H9 (cell line): ENCODE measurements at regions not wholly inside any gene's neighbourhood (a gene's known extent, or its start where the extent isn't known, plus 50 kb on each side); places are given as distances from the start of the nearest gene placed in this dataset.

ENCODE experiments used
- DNase-seq: peaks from one replicate; pipeline ENCODE4 v3.0.0-alpha.2; 2017
- H2AFZ ChIP-seq: one replicate; pipeline ENCODE4 v1.6.1; 2013; ENCODE audit warnings: mild to moderate bottlenecking, low read length, control low read depth, moderate library complexity
- H2AK5ac ChIP-seq: 2 replicates; pipeline ENCODE4 v1.6.1; 2013; ENCODE audit warnings: low read length, control low read depth, mixed read lengths; ENCODE audit not compliant: insufficient read length
- H2BK120ac ChIP-seq: one replicate; pipeline ENCODE4 v1.6.1; 2013; ENCODE audit warnings: low read depth, mild to moderate bottlenecking, low read length, control low read depth, inconsistent platforms; ENCODE audit not compliant: poor library complexity, severe bottlenecking
- H2BK12ac ChIP-seq: 2 replicates; pipeline ENCODE4 v1.6.1; 2013; ENCODE audit warnings: low read length, control low read depth, mixed read lengths, low read depth; ENCODE audit not compliant: insufficient read length
- H2BK15ac ChIP-seq: 2 replicates; pipeline ENCODE4 v1.6.1; 2013; ENCODE audit warnings: low read depth, low read length, control low read depth
- H2BK20ac ChIP-seq: one replicate; pipeline ENCODE4 v1.6.1; 2013; ENCODE audit warnings: low read depth, mild to moderate bottlenecking, low read length, control low read depth, inconsistent platforms; ENCODE audit not compliant: poor library complexity, severe bottlenecking
- H2BK5ac ChIP-seq: 2 replicates; pipeline ENCODE4 v1.6.1; 2013; ENCODE audit warnings: low read length, control low read depth, mixed read lengths; ENCODE audit not compliant: insufficient read length
- H3K14ac ChIP-seq: 2 replicates; pipeline ENCODE4 v1.6.1; 2013; ENCODE audit warnings: low read length, control low read depth; ENCODE audit not compliant: insufficient read depth
- H3K18ac ChIP-seq: 2 replicates; pipeline ENCODE4 v1.6.1; 2013; ENCODE audit warnings: low read depth, mild to moderate bottlenecking, mixed read lengths, low read length, control low read depth; ENCODE audit not compliant: insufficient read length
- H3K23ac ChIP-seq: 2 replicates; pipeline ENCODE4 v1.6.1; 2013; ENCODE audit warnings: low read length, control low read depth, mixed read lengths, low read depth; ENCODE audit not compliant: insufficient read length
- H3K23me2 ChIP-seq: 2 replicates; pipeline ENCODE4 v1.6.1; 2013; ENCODE audit warnings: low read depth, mild to moderate bottlenecking, mixed read lengths, low read length, control low read depth; ENCODE audit not compliant: insufficient read length, poor library complexity, severe bottlenecking
- H3K27ac ChIP-seq: 2 replicates; pipeline ENCODE4 v1.5.1; 2013; ENCODE audit warnings: low read length, control low read depth, mixed read lengths, low read depth; ENCODE audit not compliant: insufficient read length
- H3K27me3 ChIP-seq: 2 replicates; pipeline ENCODE4 v1.6.1; 2013; ENCODE audit warnings: low read length, control low read depth, inconsistent platforms; ENCODE audit not compliant: insufficient read depth
- H3K4ac ChIP-seq: 2 replicates; pipeline ENCODE4 v1.6.1; 2013; ENCODE audit warnings: low read depth, mild to moderate bottlenecking, control low read depth, inconsistent platforms, low read length, moderate library complexity
- H3K4me1 ChIP-seq: 2 replicates; pipeline ENCODE4 v1.6.1; 2013; ENCODE audit warnings: low read length, control low read depth, inconsistent platforms; ENCODE audit not compliant: insufficient read depth
- H3K4me2 ChIP-seq: 2 replicates; pipeline ENCODE4 v1.6.1; 2013; ENCODE audit warnings: low read length, control low read depth, mixed read lengths; ENCODE audit not compliant: insufficient read length, insufficient read depth
- H3K56ac ChIP-seq: 2 replicates; pipeline ENCODE4 v1.6.1; 2013; ENCODE audit warnings: low read depth, mild to moderate bottlenecking, mixed read lengths, low read length, control low read depth; ENCODE audit not compliant: insufficient read length
- H3K79me1 ChIP-seq: 2 replicates; pipeline ENCODE4 v1.6.1; 2013; ENCODE audit warnings: low read depth, mild to moderate bottlenecking, moderate library complexity, low read length, control low read depth, inconsistent platforms; ENCODE audit not compliant: insufficient read depth, poor library complexity, severe bottlenecking
- H3K79me2 ChIP-seq: 2 replicates; pipeline ENCODE4 v1.6.1; 2013; ENCODE audit warnings: low read length, control low read depth, inconsistent platforms; ENCODE audit not compliant: insufficient read depth
- H3K9ac ChIP-seq: 2 replicates; pipeline ENCODE4 v1.6.1; 2013; ENCODE audit warnings: low read length, control low read depth, mixed read lengths; ENCODE audit not compliant: insufficient read length; ENCODE audit errors: extremely low read depth
- H3K9me3 ChIP-seq: one replicate; pipeline ENCODE4 v1.6.1; 2013; ENCODE audit warnings: low read depth, low read length, inconsistent platforms; ENCODE audit not compliant: control insufficient read depth
- H3T11ph ChIP-seq: one replicate; pipeline ENCODE4 v1.6.1; 2013; ENCODE audit warnings: mild to moderate bottlenecking, low read length, control low read depth, inconsistent platforms
- H4K20me1 ChIP-seq: one replicate; pipeline ENCODE4 v1.6.1; 2013; ENCODE audit not compliant: control insufficient read depth, insufficient read length, insufficient read depth
- H4K5ac ChIP-seq: 2 replicates; pipeline ENCODE4 v1.6.1; 2013; ENCODE audit warnings: low read depth, mild to moderate bottlenecking, mixed read lengths, low read length, control low read depth; ENCODE audit not compliant: insufficient read length
- H4K8ac ChIP-seq: replicated peaks from 2 replicates; pipeline ENCODE4 v1.6.1; 2013; ENCODE audit warnings: low read length, control low read depth, mixed read lengths, low read depth; ENCODE audit not compliant: insufficient read length
- H4K91ac ChIP-seq: 2 replicates; pipeline ENCODE4 v1.6.1; 2013; ENCODE audit warnings: low read depth, mild to moderate bottlenecking, moderate library complexity, mixed read lengths, low read length, control low read depth; ENCODE audit not compliant: insufficient read length
- H3K27ac Mint-ChIP-seq, 3 experiments: 2 replicates in 2 of 3; 3 replicates in 1 of 3; pipeline ENCODE4 v1.8.0; 2020 to 2021; ENCODE audit warnings: mixed read lengths in 3 of 3, mild to moderate bottlenecking in 1 of 3, moderate library complexity in 1 of 3
- H3K27me3 Mint-ChIP-seq: 2 replicates; pipeline ENCODE4 v1.8.0; 2021; ENCODE audit warnings: low read depth, mild to moderate bottlenecking, moderate library complexity, mixed read lengths
- H3K36me3 Mint-ChIP-seq, 3 experiments: 2 replicates in 2 of 3; 3 replicates in 1 of 3; pipeline ENCODE4 v1.8.0; 2020 to 2021; ENCODE audit warnings: low read depth in 3 of 3, mixed read lengths in 3 of 3; ENCODE audit not compliant: insufficient read depth in 1 of 3
- H3K4me1 Mint-ChIP-seq, 2 experiments: 2 replicates each; pipeline ENCODE4 v1.8.0; 2020; ENCODE audit warnings: mixed read lengths in 2 of 2
- H3K4me3 Mint-ChIP-seq, 2 experiments: 2 replicates in 1 of 2; 3 replicates in 1 of 2; pipeline ENCODE4 v1.8.0; 2020 to 2021; ENCODE audit warnings: mild to moderate bottlenecking in 2 of 2, mixed read lengths in 2 of 2, moderate library complexity in 1 of 2
- H3K9me3 Mint-ChIP-seq, 2 experiments: 2 replicates in 1 of 2; 3 replicates in 1 of 2; pipeline ENCODE4 v1.8.0; 2020; ENCODE audit warnings: mild to moderate bottlenecking in 2 of 2, mixed read lengths in 2 of 2, moderate library complexity in 1 of 2
- WGBS: extraction: QIAGEN DNeasy Blood & Tissue Kit; methylation state at CpG from one replicate; pipeline ENCODE4 v1.1.7; 2013; ENCODE audit warnings: missing lambda C conversion rate, low lambda C conversion rate, mixed read lengths; ENCODE audit not compliant: insufficient read length; ENCODE audit errors: extremely low coverage; 5-methylcytosine and 5-hydroxymethylcytosine counted together
- TF ChIP-seq, protein P1 (sequence below): fragments of 200-600 bp; sonication (generic); conservative IDR thresholded peaks from 3 replicates; pipeline ENCODE4 v1.8.0; 2021; ENCODE audit warnings: antibody characterized with exemption, mild to moderate bottlenecking

DNA sequence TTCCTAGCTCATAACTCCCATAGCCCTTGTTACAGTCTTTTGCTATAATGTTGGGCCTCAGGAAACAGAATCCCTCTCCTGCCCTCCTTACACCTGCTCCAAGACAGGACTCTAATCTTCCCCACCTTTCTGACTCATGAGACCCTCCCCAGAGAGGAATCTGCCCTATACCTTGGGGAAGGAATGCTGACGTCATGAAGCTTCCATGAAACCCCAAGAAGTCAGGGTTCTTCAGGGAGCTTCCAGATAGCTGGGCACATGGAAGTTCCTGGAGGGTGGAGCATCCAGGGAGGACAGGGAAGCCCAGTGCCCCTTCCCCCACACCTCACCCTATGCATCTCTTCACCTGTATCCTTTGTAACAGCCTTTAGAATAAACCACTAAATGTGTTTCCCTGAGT, 285.7 kb downstream of the SOX9 start:
- H3K4me3 Mint-ChIP-seq, result no peak overlapping the region
- TF ChIP-seq, protein P1, sequence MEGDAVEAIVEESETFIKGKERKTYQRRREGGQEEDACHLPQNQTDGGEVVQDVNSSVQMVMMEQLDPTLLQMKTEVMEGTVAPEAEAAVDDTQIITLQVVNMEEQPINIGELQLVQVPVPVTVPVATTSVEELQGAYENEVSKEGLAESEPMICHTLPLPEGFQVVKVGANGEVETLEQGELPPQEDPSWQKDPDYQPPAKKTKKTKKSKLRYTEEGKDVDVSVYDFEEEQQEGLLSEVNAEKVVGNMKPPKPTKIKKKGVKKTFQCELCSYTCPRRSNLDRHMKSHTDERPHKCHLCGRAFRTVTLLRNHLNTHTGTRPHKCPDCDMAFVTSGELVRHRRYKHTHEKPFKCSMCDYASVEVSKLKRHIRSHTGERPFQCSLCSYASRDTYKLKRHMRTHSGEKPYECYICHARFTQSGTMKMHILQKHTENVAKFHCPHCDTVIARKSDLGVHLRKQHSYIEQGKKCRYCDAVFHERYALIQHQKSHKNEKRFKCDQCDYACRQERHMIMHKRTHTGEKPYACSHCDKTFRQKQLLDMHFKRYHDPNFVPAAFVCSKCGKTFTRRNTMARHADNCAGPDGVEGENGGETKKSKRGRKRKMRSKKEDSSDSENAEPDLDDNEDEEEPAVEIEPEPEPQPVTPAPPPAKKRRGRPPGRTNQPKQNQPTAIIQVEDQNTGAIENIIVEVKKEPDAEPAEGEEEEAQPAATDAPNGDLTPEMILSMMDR, result no peak
- no peak overlapping the region for H4K91ac ChIP-seq
- H3K9ac ChIP-seq, result no peak overlapping the region
- no peaks in the 10 kb centered on the region; a peak in 3 of 5 replicates for H3K9me3 Mint-ChIP-seq
- H3K27me3 ChIP-seq, result peaks cover 40% of the 10 kb centered on the region; the same call in 1 of the 2 replicates
- H3K4ac ChIP-seq, result no peak overlapping the region
- H3K79me2 ChIP-seq, result no peaks in the 10 kb centered on the region
- no peaks in the 10 kb centered on the region for H3K23me2 ChIP-seq
- no peak overlapping the region for H2AFZ ChIP-seq
- no peak overlapping the region for H2BK5ac ChIP-seq
- DNase-seq, result no peak
- H3T11ph ChIP-seq, result no peak overlapping the region
- H2BK15ac ChIP-seq, result no peak overlapping the region
- H4K5ac ChIP-seq, result no peak overlapping the region
- no peak overlapping the region for H2AK5ac ChIP-seq
- H2BK120ac ChIP-seq, result no peak overlapping the region
- no peaks in the 10 kb centered on the region for H4K20me1 ChIP-seq
- no peak overlapping the region for H3K4me2 ChIP-seq
- no peak overlapping the region for H4K8ac ChIP-seq
- no peak overlapping the region for H2BK20ac ChIP-seq
- no peak overlapping the region for H3K14ac ChIP-seq
- H3K27ac ChIP-seq, result no peak overlapping the region
- peaks cover 13 to 19% of the 10 kb centered on the region in 2 experiments for H3K4me1 Mint-ChIP-seq
- H3K56ac ChIP-seq, result no peak overlapping the region
- H2BK12ac ChIP-seq, result no peak overlapping the region
- H3K4me1 ChIP-seq, result peaks cover 3% of the 10 kb centered on the region; the same call in 1 of the 2 replicates
- H3K18ac ChIP-seq, result no peak overlapping the region
- peak overlapping the region in 1 of 3 experiments; percentile 10; a peak in 2 of 7 replicates for H3K27ac Mint-ChIP-seq
- no CpG with 5 or more reads among the region's 1 CpG for WGBS
- peaks cover 71% of the 10 kb centered on the region for H3K27me3 Mint-ChIP-seq
- no peak overlapping the region for H3K23ac ChIP-seq
- H3K36me3 Mint-ChIP-seq, result no peaks in the 10 kb centered on the region; a peak in 2 of 7 replicates
- no peaks in the 10 kb centered on the region for H3K9me3 ChIP-seq
- no peaks in the 10 kb centered on the region for H3K79me1 ChIP-seq
